ENCODE measurements at regions not wholly inside any gene's neighbourhood (a gene's known extent, or its start where the extent isn't known, plus 50 kb on each side); places are given as distances from the start of the nearest gene placed in this dataset.

GRCh38 chr18:67864677-67865340 is 348.3 kb upstream of the DSEL start:
- Histone ChIP-seq H3K27ac (ENCODE audit: low read depth, low read length, severe bottlenecking) (no peak overlapping the region), H3K4me1 (ENCODE audit: control insufficient read depth, insufficient read depth, low read length, poor library complexity, severe bottlenecking) (no peaks in the 10 kb centered on the region), H3K9me3 (ENCODE audit: control insufficient read depth, low read length) (peaks cover 3% of the 10 kb centered on the region), H3K4me3 (ENCODE audit: extremely low read depth, insufficient read depth, low read length, poor library complexity, severe bottlenecking) (no peak overlapping the region), H3K36me3 (ENCODE audit: control insufficient read depth, insufficient read depth, low read length) (no peaks in the 10 kb centered on the region)
- 83 to 100% methylated on average over 1 to 2 of the region's 2 CpGs for WGBS, 2 experiments (ENCODE audit: insufficient coverage in 2 of 2)

- Histone ChIP-seq H3K27ac (ENCODE audit: low read depth, low read length, severe bottlenecking) (no peak overlapping the region), H3K9me3 (ENCODE audit: control insufficient read depth, low read length) (peaks cover 3% of the 10 kb centered on the region), H3K36me3 (ENCODE audit: control insufficient read depth, insufficient read depth, low read length) (no peaks in the 10 kb centered on the region), H3K4me1 (ENCODE audit: control insufficient read depth, insufficient read depth, low read length, poor library complexity, severe bottlenecking) (no peaks in the 10 kb centered on the region), H3K4me3 (ENCODE audit: extremely low read depth, insufficient read depth, low read length, poor library complexity, severe bottlenecking) (no peak overlapping the region)
- no CpG with 5 or more reads among the region's 1 CpG for WGBS, 2 experiments (ENCODE audit: insufficient coverage in 2 of 2)
These were observed 345.5 kb upstream of the DSEL start for GRCh38 chr18:67862069-67862468.

- H3K36me3 ChIP-seq (ENCODE audit: control insufficient read depth, insufficient read depth, low read length): no peaks in the 10 kb centered on the region
- H3K4me3 ChIP-seq (ENCODE audit: extremely low read depth, insufficient read depth, low read length, poor library complexity, severe bottlenecking): no peak overlapping the region
- no peaks in the 10 kb centered on the region for H3K9me3 ChIP-seq (ENCODE audit: control insufficient read depth, low read length)
- H3K4me1 ChIP-seq (ENCODE audit: control insufficient read depth, insufficient read depth, low read length, poor library complexity, severe bottlenecking): no peaks in the 10 kb centered on the region
- no peak overlapping the region for H3K27ac ChIP-seq (ENCODE audit: low read depth, low read length, severe bottlenecking)
These were observed 337.8 kb upstream of the DSEL start for GRCh38 chr18:67854340-67854739.

GRCh38 chr18:67846422-67847098 is 330.0 kb upstream of the DSEL start:
- no peaks in the 10 kb centered on the region for H3K9me3 ChIP-seq (ENCODE audit: control insufficient read depth, low read length)
- no peak overlapping the region for H3K27ac ChIP-seq (ENCODE audit: low read depth, low read length, severe bottlenecking)
- WGBS, 2 experiments (ENCODE audit: insufficient coverage in 2 of 2): 91 to 92% methylated on average over 4 of the region's 4 CpGs
- H3K4me3 ChIP-seq (ENCODE audit: extremely low read depth, insufficient read depth, low read length, poor library complexity, severe bottlenecking): no peak overlapping the region
- no peaks in the 10 kb centered on the region for H3K4me1 ChIP-seq (ENCODE audit: control insufficient read depth, insufficient read depth, low read length, poor library complexity, severe bottlenecking)
- H3K36me3 ChIP-seq (ENCODE audit: control insufficient read depth, insufficient read depth, low read length): no peaks in the 10 kb centered on the region

GRCh38 chr18:67845035-67845434 is 328.5 kb upstream of the DSEL start:
- H3K4me3 ChIP-seq (ENCODE audit: extremely low read depth, insufficient read depth, low read length, poor library complexity, severe bottlenecking): no peak overlapping the region
- no peak overlapping the region for H3K27ac ChIP-seq (ENCODE audit: low read depth, low read length, severe bottlenecking)
- H3K36me3 ChIP-seq (ENCODE audit: control insufficient read depth, insufficient read depth, low read length): no peaks in the 10 kb centered on the region
- no peaks in the 10 kb centered on the region for H3K4me1 ChIP-seq (ENCODE audit: control insufficient read depth, insufficient read depth, low read length, poor library complexity, severe bottlenecking)
- no peaks in the 10 kb centered on the region for H3K9me3 ChIP-seq (ENCODE audit: control insufficient read depth, low read length)

- Histone ChIP-seq H3K9me3 (ENCODE audit: control insufficient read depth, low read length) (no peaks in the 10 kb centered on the region), H3K4me1 (ENCODE audit: control insufficient read depth, insufficient read depth, low read length, poor library complexity, severe bottlenecking) (no peaks in the 10 kb centered on the region), H3K36me3 (ENCODE audit: control insufficient read depth, insufficient read depth, low read length) (no peaks in the 10 kb centered on the region), H3K27ac (ENCODE audit: low read depth, low read length, severe bottlenecking) (no peak overlapping the region), H3K4me3 (ENCODE audit: extremely low read depth, insufficient read depth, low read length, poor library complexity, severe bottlenecking) (no peak overlapping the region)
- WGBS, 2 experiments (ENCODE audit: insufficient coverage in 2 of 2): 83 to 90% methylated on average over 2 of the region's 5 CpGs
These were observed 323.9 kb upstream of the DSEL start for GRCh38 chr18:67840379-67840778.

GRCh38 chr18:67818432-67818831 is 301.9 kb upstream of the DSEL start:
- no CpG with 5 or more reads among the region's 2 CpGs for WGBS, 2 experiments (ENCODE audit: insufficient coverage in 2 of 2)
- Histone ChIP-seq H3K4me3 (ENCODE audit: extremely low read depth, insufficient read depth, low read length, poor library complexity, severe bottlenecking) (no peak overlapping the region), H3K27ac (ENCODE audit: low read depth, low read length, severe bottlenecking) (no peak overlapping the region), H3K9me3 (ENCODE audit: control insufficient read depth, low read length) (no peaks in the 10 kb centered on the region), H3K4me1 (ENCODE audit: control insufficient read depth, insufficient read depth, low read length, poor library complexity, severe bottlenecking) (no peaks in the 10 kb centered on the region), H3K36me3 (ENCODE audit: control insufficient read depth, insufficient read depth, low read length) (no peaks in the 10 kb centered on the region)

GRCh38 chr18:67815280-67815679 is 298.8 kb upstream of the DSEL start:
- Histone ChIP-seq H3K36me3 (ENCODE audit: control insufficient read depth, insufficient read depth, low read length) (no peaks in the 10 kb centered on the region), H3K27ac (ENCODE audit: low read depth, low read length, severe bottlenecking) (no peak overlapping the region), H3K9me3 (ENCODE audit: control insufficient read depth, low read length) (no peaks in the 10 kb centered on the region), H3K4me1 (ENCODE audit: control insufficient read depth, insufficient read depth, low read length, poor library complexity, severe bottlenecking) (no peaks in the 10 kb centered on the region), H3K4me3 (ENCODE audit: extremely low read depth, insufficient read depth, low read length, poor library complexity, severe bottlenecking) (no peak overlapping the region)
- no CpG with 5 or more reads among the region's 1 CpG for WGBS, 2 experiments (ENCODE audit: insufficient coverage in 2 of 2)

- 86% methylated on average over 2 of the region's 4 CpGs; no CpG with 5 or more reads in 1 of the 2 experiments for WGBS, 2 experiments (ENCODE audit: insufficient coverage in 2 of 2)
- H3K4me1 ChIP-seq (ENCODE audit: control insufficient read depth, insufficient read depth, low read length, poor library complexity, severe bottlenecking): no peaks in the 10 kb centered on the region
- H3K4me3 ChIP-seq (ENCODE audit: extremely low read depth, insufficient read depth, low read length, poor library complexity, severe bottlenecking): no peak overlapping the region
- H3K9me3 ChIP-seq (ENCODE audit: control insufficient read depth, low read length): no peaks in the 10 kb centered on the region
- H3K27ac ChIP-seq (ENCODE audit: low read depth, low read length, severe bottlenecking): no peak overlapping the region
- no peaks in the 10 kb centered on the region for H3K36me3 ChIP-seq (ENCODE audit: control insufficient read depth, insufficient read depth, low read length)
These were observed 297.0 kb upstream of the DSEL start for GRCh38 chr18:67813380-67814028.

GRCh38 chr18:67805261-67805660 is 288.7 kb upstream of the DSEL start:
- H3K36me3 ChIP-seq (ENCODE audit: control insufficient read depth, insufficient read depth, low read length): no peaks in the 10 kb centered on the region
- no peak overlapping the region for H3K27ac ChIP-seq (ENCODE audit: low read depth, low read length, severe bottlenecking)
- no peaks in the 10 kb centered on the region for H3K4me1 ChIP-seq (ENCODE audit: control insufficient read depth, insufficient read depth, low read length, poor library complexity, severe bottlenecking)
- H3K4me3 ChIP-seq (ENCODE audit: extremely low read depth, insufficient read depth, low read length, poor library complexity, severe bottlenecking): no peak overlapping the region
- WGBS, 2 experiments (ENCODE audit: insufficient coverage in 2 of 2): 88 to 91% methylated on average over 4 to 6 of the region's 6 CpGs
- H3K9me3 ChIP-seq (ENCODE audit: control insufficient read depth, low read length): peaks cover 8% of the 10 kb centered on the region

GRCh38 chr18:67794521-67794920 is 278.0 kb upstream of the DSEL start:
- Histone ChIP-seq H3K36me3 (ENCODE audit: control insufficient read depth, insufficient read depth, low read length) (no peaks in the 10 kb centered on the region), H3K4me3 (ENCODE audit: extremely low read depth, insufficient read depth, low read length, poor library complexity, severe bottlenecking) (no peak overlapping the region), H3K9me3 (ENCODE audit: control insufficient read depth, low read length) (no peaks in the 10 kb centered on the region), H3K27ac (ENCODE audit: low read depth, low read length, severe bottlenecking) (no peak overlapping the region), H3K4me1 (ENCODE audit: control insufficient read depth, insufficient read depth, low read length, poor library complexity, severe bottlenecking) (no peaks in the 10 kb centered on the region)
- WGBS, 2 experiments (ENCODE audit: insufficient coverage in 2 of 2): 95 to 100% methylated on average over 2 of the region's 2 CpGs
